NB4 (cell line): ENCODE measurements at regions not wholly inside any gene's neighbourhood (a gene's known extent, or its start where the extent isn't known, plus 50 kb on each side); places are given as distances from the start of the nearest gene placed in this dataset.
"Not testable (repeated sequence)": the region's sequence is repeated elsewhere in the genome, so short reads cannot be mapped to it uniquely, and the experiment has no call there.

Experiments used
- MYC ChIP-seq: IDR thresholded peaks from 2 replicates; pipeline ENCODE4 v1.6.1; 2011; ENCODE audit warnings: low read depth, low read length
- POLR2A ChIP-seq: IDR thresholded peaks from 2 replicates; pipeline ENCODE4 v1.6.1; 2011; ENCODE audit warnings: mild to moderate bottlenecking; ENCODE audit not compliant: insufficient read length; ENCODE audit errors: extremely low read depth
- TF ChIP-seq, protein P1 (sequence below): IDR thresholded peaks from one replicate; pipeline ENCODE4 v1.5.1; 2012; ENCODE audit warnings: low read depth, low read length
- TF ChIP-seq, protein P2 (sequence below): IDR thresholded peaks from 2 replicates; pipeline ENCODE4 v1.6.1; 2011; ENCODE audit warnings: low read depth, low read length

DNA sequence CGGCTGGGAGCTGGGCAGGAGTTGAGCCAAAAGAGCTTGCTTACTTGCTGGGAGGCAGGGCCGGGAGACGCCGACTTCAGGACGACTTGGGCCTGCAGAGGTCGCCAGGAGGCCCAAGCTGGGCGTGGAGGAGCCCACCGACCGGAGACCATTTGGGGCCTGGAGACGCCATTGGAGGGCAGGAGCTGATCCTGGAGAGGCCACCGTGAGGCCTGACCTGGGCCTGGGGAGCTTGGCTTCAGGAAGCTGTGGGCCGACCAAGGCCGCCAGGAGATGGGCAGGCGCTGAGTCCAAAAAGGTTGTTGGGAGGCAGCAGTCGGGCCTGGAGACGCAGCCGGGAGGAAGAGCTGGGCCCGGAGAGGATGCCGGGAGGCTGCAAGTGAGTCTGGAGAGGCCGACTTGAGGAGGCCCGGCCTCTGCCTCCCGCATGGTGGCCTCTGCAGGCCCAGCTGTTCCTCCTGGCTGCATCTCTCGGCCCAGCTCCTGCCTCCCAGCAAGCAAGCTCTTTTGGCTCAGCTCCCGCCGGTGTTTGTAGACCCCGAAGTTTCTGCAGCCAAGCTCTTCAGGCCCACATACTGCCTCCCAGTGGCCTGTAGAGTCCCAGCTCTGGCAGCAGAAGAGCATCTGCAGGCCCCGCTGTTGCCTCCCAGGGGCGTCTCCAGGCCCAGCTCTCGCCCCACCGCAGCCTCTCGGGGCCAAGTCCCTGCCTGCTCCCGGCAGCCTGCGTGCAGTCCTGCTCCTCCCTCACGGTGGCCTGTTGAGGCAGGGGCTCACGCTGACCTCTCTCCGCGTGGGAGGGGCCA is 119.7 kb downstream of the SEPTIN14 start:
- not testable (repeated sequence) for TF ChIP-seq POLR2A, MYC
- TF ChIP-seq, protein P1, sequence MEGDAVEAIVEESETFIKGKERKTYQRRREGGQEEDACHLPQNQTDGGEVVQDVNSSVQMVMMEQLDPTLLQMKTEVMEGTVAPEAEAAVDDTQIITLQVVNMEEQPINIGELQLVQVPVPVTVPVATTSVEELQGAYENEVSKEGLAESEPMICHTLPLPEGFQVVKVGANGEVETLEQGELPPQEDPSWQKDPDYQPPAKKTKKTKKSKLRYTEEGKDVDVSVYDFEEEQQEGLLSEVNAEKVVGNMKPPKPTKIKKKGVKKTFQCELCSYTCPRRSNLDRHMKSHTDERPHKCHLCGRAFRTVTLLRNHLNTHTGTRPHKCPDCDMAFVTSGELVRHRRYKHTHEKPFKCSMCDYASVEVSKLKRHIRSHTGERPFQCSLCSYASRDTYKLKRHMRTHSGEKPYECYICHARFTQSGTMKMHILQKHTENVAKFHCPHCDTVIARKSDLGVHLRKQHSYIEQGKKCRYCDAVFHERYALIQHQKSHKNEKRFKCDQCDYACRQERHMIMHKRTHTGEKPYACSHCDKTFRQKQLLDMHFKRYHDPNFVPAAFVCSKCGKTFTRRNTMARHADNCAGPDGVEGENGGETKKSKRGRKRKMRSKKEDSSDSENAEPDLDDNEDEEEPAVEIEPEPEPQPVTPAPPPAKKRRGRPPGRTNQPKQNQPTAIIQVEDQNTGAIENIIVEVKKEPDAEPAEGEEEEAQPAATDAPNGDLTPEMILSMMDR = not testable (repeated sequence)
- TF ChIP-seq, protein P2, sequence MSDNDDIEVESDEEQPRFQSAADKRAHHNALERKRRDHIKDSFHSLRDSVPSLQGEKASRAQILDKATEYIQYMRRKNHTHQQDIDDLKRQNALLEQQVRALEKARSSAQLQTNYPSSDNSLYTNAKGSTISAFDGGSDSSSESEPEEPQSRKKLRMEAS = not testable (repeated sequence)
